HepG2 (cell line): ENCODE measurements at regions not wholly inside any gene's neighbourhood (a gene's known extent, or its start where the extent isn't known, plus 50 kb on each side); places are given as distances from the start of the nearest gene placed in this dataset.
A peak's percentile ranks its signal among the peaks of the same experiment; 100 is the strongest.

Experiments
- ATAC-seq: fragments of 200-7000 bp; cut with Tn5 transposase; 3 replicates; pipeline ENCODE4 v1.9.1; 2020; ENCODE audit warnings: mild to moderate bottlenecking, moderate library complexity
- BruUV-seq: library from RNA; stranded (reverse); fragments of 400-500 nt; replicated peaks from 2 replicates; lab custom pipeline; 2021; lab: Mats Ljungman, UMichigan
- CTCF ChIA-PET: fragments of 300-600 bp; formaldehyde crosslinking; extraction: SDS; loops from one replicate; lab custom pipeline; 2021; ENCODE audit warnings: low total read pairs, inconsistent platforms, low intra/inter-chr PET ratio; lab: Yijun Ruan, JAX
- POLR2A ChIA-PET: fragments of 350-600 bp; sonication (Branson Sonifier 250); formaldehyde crosslinking; loops from one replicate; lab custom pipeline; 2020; ENCODE audit warnings: antibody characterized with exemption, inconsistent platforms; lab: Yijun Ruan, JAX
- DNase-seq: peaks from one replicate; pipeline ENCODE4 v3.0.0-alpha.2; 2015; ENCODE audit warnings: low spot score
- FAIRE-seq: peaks from 3 replicates; lab custom pipeline; 2011; peaks lifted over from hg19 to GRCh38; lab: Jason Lieb, UNC
- H2AFZ ChIP-seq: one replicate; pipeline ENCODE4 v1.6.1; 2011; ENCODE audit warnings: low read length, inconsistent platforms
- H3K27ac ChIP-seq: fragments of 300-600 bp; 3 replicates; pipeline ENCODE4 v1.8.0; 2011; ENCODE audit warnings: mixed run types, mild to moderate bottlenecking, mixed read lengths, low read length, inconsistent platforms; ENCODE audit not compliant: insufficient read depth; ENCODE audit errors: extremely low read length
- H3K27me3 ChIP-seq, 2 experiments: fragments of 200-600 bp in 1 of 2; 2 replicates in 1 of 2; 3 replicates in 1 of 2; pipeline versions ENCODE4 v1.6.0 to v1.8.0; 2011; ENCODE audit warnings: low read length in 2 of 2, mild to moderate bottlenecking in 2 of 2, moderate library complexity in 2 of 2, inconsistent platforms in 1 of 2; ENCODE audit not compliant: insufficient read depth in 2 of 2, control insufficient read depth in 1 of 2
- H3K36me3 ChIP-seq, 2 experiments: fragments of 200-600 bp in 1 of 2; replicated peaks in 1 of 2; 2 replicates in 1 of 2; 3 replicates in 1 of 2; pipeline versions ENCODE4 v1.5.1 to v1.8.0; 2011; ENCODE audit warnings: low read length in 2 of 2, inconsistent platforms in 1 of 2; ENCODE audit not compliant: insufficient read depth in 2 of 2, control insufficient read depth in 1 of 2
- H3K4me1 ChIP-seq: 2 replicates; pipeline ENCODE4 v1.5.1; 2012; ENCODE audit warnings: low read length, inconsistent platforms; ENCODE audit not compliant: insufficient read depth
- H3K4me2 ChIP-seq: 2 replicates; pipeline ENCODE4 v1.6.0; 2011; ENCODE audit warnings: low read depth, low read length, inconsistent platforms
- H3K4me3 ChIP-seq, 3 experiments: fragments of 200-600 bp in 1 of 3; sonication (generic), shearing (Covaris generic) in 1 of 3; replicated peaks in 1 of 3; 2 replicates each; pipeline ENCODE4 v1.5.1; 2011 to 2016; ENCODE audit warnings: low read length in 3 of 3, inconsistent platforms in 2 of 3, low read depth in 2 of 3, mild to moderate bottlenecking in 2 of 3, control low read depth in 1 of 3, mixed read lengths in 1 of 3; ENCODE audit not compliant: insufficient read depth in 1 of 3
- H3K79me2 ChIP-seq: one replicate; pipeline ENCODE4 v1.6.1; 2011; ENCODE audit warnings: low read length, inconsistent platforms; ENCODE audit not compliant: insufficient read depth
- H3K9ac ChIP-seq: 2 replicates; pipeline ENCODE4 v1.6.0; 2011; ENCODE audit warnings: mild to moderate bottlenecking, low read depth, low read length, inconsistent platforms; ENCODE audit not compliant: insufficient read depth
- H3K9me3 ChIP-seq: 2 replicates; pipeline ENCODE4 v1.5.1; 2012; ENCODE audit warnings: mild to moderate bottlenecking, low read length
- H4K20me1 ChIP-seq: 2 replicates; pipeline ENCODE4 v1.6.0; 2011; ENCODE audit warnings: inconsistent platforms, mild to moderate bottlenecking, low read length, moderate library complexity; ENCODE audit not compliant: insufficient read depth
- HNRNPL ChIP-seq: fragments of 200-400 bp; formaldehyde crosslinking; IDR thresholded peaks from 2 replicates; pipeline ENCODE4 v1.6.1; 2017; ENCODE audit warnings: mild to moderate bottlenecking, low read depth, low read length
- MEF2D ChIP-seq: sonication (generic); formaldehyde crosslinking; IDR thresholded peaks from 2 replicates; pipeline ENCODE4 v1.5.1; 2020; ENCODE audit warnings: mild to moderate bottlenecking, missing genetic modification reagents
- MIER2 ChIP-seq: IDR thresholded peaks from 2 replicates; pipeline ENCODE4 v1.6.1; 2016; ENCODE audit warnings: missing biosample characterization, missing genetic modification reagents
- REST ChIP-seq, 2 experiments: IDR thresholded peaks; 2 replicates each; pipeline ENCODE4 v1.6.1; 2011 to 2012; ENCODE audit warnings: low read length in 2 of 2, borderline replicate concordance in 1 of 2, low read depth in 1 of 2, mild to moderate bottlenecking in 1 of 2, moderate library complexity in 1 of 2
- SALL1 ChIP-seq: sonication (generic); formaldehyde crosslinking; IDR thresholded peaks from 2 replicates; pipeline ENCODE4 v1.8.0; 2022; ENCODE audit warnings: mild to moderate bottlenecking, missing genetic modification reagents
- SAP130 ChIP-seq: IDR thresholded peaks from 2 replicates; pipeline ENCODE4 v1.6.1; 2016; ENCODE audit warnings: low read depth
- SPEN ChIP-seq: sonication (generic); formaldehyde crosslinking; IDR thresholded peaks from 2 replicates; pipeline ENCODE4 v1.5.1; 2020; ENCODE audit warnings: low read depth, mild to moderate bottlenecking, missing genetic modification reagents
- ZNF431 ChIP-seq: sonication (generic); formaldehyde crosslinking; IDR thresholded peaks from 2 replicates; pipeline ENCODE4 v1.9.0; 2022; ENCODE audit warnings: missing genetic modification reagents, low read depth, mild to moderate bottlenecking, borderline replicate concordance
- WGBS: methylation state at CpG from one replicate; pipeline ENCODE4 v1.1.6; 2017; ENCODE audit warnings: low lambda C conversion rate; 5-methylcytosine and 5-hydroxymethylcytosine counted together
- in situ Hi-C: cut with HindIII; loops from 2 replicates; pipeline ENCODE4 v1.10.0; 2017; ENCODE audit warnings: low pct_unique_long_range_greater_than_20kb; ENCODE audit not compliant: extremely low pct_ligation_motif_present
- intact Hi-C: fragments of 100-400 bp; cut with micrococcal nuclease; formaldehyde crosslinking; loops from one replicate; pipeline ENCODE4 v1.10.0; 2022; ENCODE audit not compliant: unreplicated experiment

GRCh38 chr19:27794494-27795042, 1418.4 kb downstream of the UQCRFS1 start:
- peak overlapping the region; percentile 92 for H3K27ac ChIP-seq
- in situ Hi-C loops: no loop called here
- ChIA-PET POLR2A (interaction anchor here (0.7 to 2.1 kb wide), 3 partner anchors 9 to 1812 kb away, joined by 3 to 7 read pairs (median 5); partner anchors contain the start of gene POP4), CTCF (no interaction called here)
- no peak overlapping the region for H2AFZ ChIP-seq
- peaks cover 49% of the 10 kb centered on the region for H3K79me2 ChIP-seq
- H3K4me2 ChIP-seq: peak overlapping the region; percentile 85
- peaks cover 1 to 6% of the 10 kb centered on the region in 2 experiments; a peak in 1 of 5 replicates for H3K36me3 ChIP-seq
- ATAC-seq (peak; percentile 15), DNase-seq (peak; percentile 16), FAIRE-seq (no peak)
- TF ChIP-seq SAP130: peak; percentile 12; the same call in 1 of the 2 replicates
- TF ChIP-seq MEF2D: no peak
- TF ChIP-seq SALL1 (CRISPR knock-in tag): 0 out of 2 replicates have a peak, but pooled peaks have one; percentile 20
- TF ChIP-seq MIER2 (CRISPR knock-in tag): peak; percentile 74
- TF ChIP-seq REST (IDR thresholded peaks at IDR 0.05; ENCODE audit: borderline replicate concordance in 1 of 2, low read depth in 1 of 2, low read length in 2 of 2): peak; percentile 56 to 90
- TF ChIP-seq SPEN: no peak
- peak; percentile 51; the same call in 1 of the 2 replicates for TF ChIP-seq ZNF431 (CRISPR knock-in tag)
- TF ChIP-seq HNRNPL: 0 out of 2 replicates have a peak, but pooled peaks have one; percentile 0
- BruUV-seq: TSS peak; percentile 45
- no peaks in the 10 kb centered on the region; a peak in 1 of 5 replicates for H3K27me3 ChIP-seq
- intact Hi-C loops: no loop called here
- H4K20me1 ChIP-seq: no peaks in the 10 kb centered on the region
- H3K9ac ChIP-seq: peak overlapping the region; percentile 82
- H3K9me3 ChIP-seq: no peaks in the 10 kb centered on the region
- H3K4me3 ChIP-seq: peak overlapping the region; percentile 70 to 92 (median 84)
- 29% methylated on average over 9 of the region's 15 CpGs for WGBS
- H3K4me1 ChIP-seq: peaks cover 28% of the 10 kb centered on the region
